HEK293 (cell line): ENCODE measurements at regions not wholly inside any gene's neighbourhood (a gene's known extent, or its start where the extent isn't known, plus 50 kb on each side); places are given as distances from the start of the nearest gene placed in this dataset.
"Not testable (repeated sequence)": the region's sequence is repeated elsewhere in the genome, so short reads cannot be mapped to it uniquely, and the experiment has no call there.

ENCODE experiments used
- EGR2 ChIP-seq: fragments of 450-650 bp; formaldehyde crosslinking; IDR thresholded peaks from 2 replicates; pipeline ENCODE4 v1.5.1; 2016; ENCODE audit warnings: low read depth, missing biosample characterization, missing genetic modification characterization
- KLF16 ChIP-seq: fragments of 450-650 bp; formaldehyde crosslinking; IDR thresholded peaks from 2 replicates; pipeline ENCODE4 v1.5.1; 2017; ENCODE audit warnings: missing biosample characterization, missing genetic modification characterization
- MYNN ChIP-seq: fragments of 450-650 bp; formaldehyde crosslinking; IDR thresholded peaks from 2 replicates; pipeline ENCODE4 v1.5.1; 2016; ENCODE audit warnings: missing biosample characterization, missing genetic modification characterization, borderline replicate concordance
- SP2 ChIP-seq: fragments of 450-650 bp; formaldehyde crosslinking; IDR thresholded peaks from 2 replicates; pipeline ENCODE4 v1.5.1; 2016; ENCODE audit warnings: missing biosample characterization, missing genetic modification characterization
- ZBTB1 ChIP-seq: fragments of 450-650 bp; formaldehyde crosslinking; IDR thresholded peaks from 2 replicates; pipeline ENCODE4 v1.5.1; 2016; ENCODE audit warnings: missing biosample characterization, missing genetic modification characterization
- ZBTB20 ChIP-seq: fragments of 450-650 bp; formaldehyde crosslinking; IDR thresholded peaks from 2 replicates; pipeline ENCODE4 v1.5.1; 2016; ENCODE audit warnings: missing biosample characterization, missing genetic modification characterization
- ZNF16 ChIP-seq: fragments of 450-650 bp; formaldehyde crosslinking; IDR thresholded peaks from 2 replicates; pipeline ENCODE4 v1.5.1; 2016; ENCODE audit warnings: low read depth, missing biosample characterization, missing genetic modification characterization
- ZNF561 ChIP-seq: fragments of 450-650 bp; IDR thresholded peaks from 2 replicates; pipeline ENCODE4 v1.5.1; 2018; ENCODE audit warnings: missing biosample characterization, missing genetic modification characterization, borderline replicate concordance
- ZNF701 ChIP-seq: fragments of 450-650 bp; formaldehyde crosslinking; IDR thresholded peaks from 2 replicates; pipeline ENCODE4 v1.5.1; 2016; ENCODE audit warnings: missing biosample characterization, missing genetic modification characterization
- TF ChIP-seq, protein P1 (sequence below): fragments of 450-650 bp; formaldehyde crosslinking; IDR thresholded peaks from 2 replicates; pipeline ENCODE4 v1.5.1; 2016; ENCODE audit warnings: missing biosample characterization, missing genetic modification characterization
- TF ChIP-seq, protein P2 (sequence below): fragments of 450-650 bp; formaldehyde crosslinking; IDR thresholded peaks from 2 replicates; pipeline ENCODE4 v1.5.1; 2016; ENCODE audit warnings: missing biosample characterization, missing genetic modification characterization

DNA sequence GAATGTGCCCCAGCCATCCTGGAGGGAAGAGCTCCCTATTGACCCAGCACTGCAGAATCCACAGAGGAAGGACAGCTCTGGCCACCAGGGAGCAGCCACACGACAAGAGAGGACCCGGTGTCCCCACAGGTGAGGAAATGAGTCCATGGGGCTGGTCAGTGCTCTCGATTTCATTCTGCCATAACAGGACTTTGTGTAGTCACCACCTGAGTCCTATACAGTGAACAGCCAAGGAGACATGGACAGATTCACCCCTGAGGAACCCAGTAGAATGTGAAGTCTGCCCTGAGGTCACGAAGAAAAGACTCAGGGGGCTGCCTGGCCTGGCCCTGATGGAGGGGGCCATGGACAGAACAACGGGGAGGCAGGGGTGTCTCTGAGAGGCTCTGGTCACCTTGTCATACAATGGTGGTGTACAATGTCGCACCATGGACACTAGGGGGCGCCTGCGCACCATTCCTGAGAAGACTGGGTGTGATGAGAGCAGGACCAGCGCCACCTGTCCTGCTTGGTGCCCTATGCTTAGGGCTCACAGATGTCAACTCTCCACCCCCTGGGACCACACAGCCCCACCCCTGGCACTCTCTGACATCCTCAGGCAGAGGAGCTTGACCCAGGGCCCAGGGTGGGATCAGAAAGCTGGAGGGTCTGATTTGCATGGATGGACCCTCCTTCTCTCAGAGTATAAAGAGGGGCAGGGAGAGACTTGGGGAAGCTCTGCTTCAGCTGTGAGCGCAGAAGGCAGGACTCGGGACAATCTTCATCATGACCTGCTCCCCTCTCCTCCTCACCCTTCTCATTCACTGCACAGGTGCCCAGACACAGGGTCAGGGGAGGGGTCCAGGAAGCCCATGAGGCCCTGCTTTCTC, 77.4 kb downstream of the VPREB1 start:
- TF ChIP-seq, protein P1, sequence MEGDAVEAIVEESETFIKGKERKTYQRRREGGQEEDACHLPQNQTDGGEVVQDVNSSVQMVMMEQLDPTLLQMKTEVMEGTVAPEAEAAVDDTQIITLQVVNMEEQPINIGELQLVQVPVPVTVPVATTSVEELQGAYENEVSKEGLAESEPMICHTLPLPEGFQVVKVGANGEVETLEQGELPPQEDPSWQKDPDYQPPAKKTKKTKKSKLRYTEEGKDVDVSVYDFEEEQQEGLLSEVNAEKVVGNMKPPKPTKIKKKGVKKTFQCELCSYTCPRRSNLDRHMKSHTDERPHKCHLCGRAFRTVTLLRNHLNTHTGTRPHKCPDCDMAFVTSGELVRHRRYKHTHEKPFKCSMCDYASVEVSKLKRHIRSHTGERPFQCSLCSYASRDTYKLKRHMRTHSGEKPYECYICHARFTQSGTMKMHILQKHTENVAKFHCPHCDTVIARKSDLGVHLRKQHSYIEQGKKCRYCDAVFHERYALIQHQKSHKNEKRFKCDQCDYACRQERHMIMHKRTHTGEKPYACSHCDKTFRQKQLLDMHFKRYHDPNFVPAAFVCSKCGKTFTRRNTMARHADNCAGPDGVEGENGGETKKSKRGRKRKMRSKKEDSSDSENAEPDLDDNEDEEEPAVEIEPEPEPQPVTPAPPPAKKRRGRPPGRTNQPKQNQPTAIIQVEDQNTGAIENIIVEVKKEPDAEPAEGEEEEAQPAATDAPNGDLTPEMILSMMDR (tag by site-specific recombination), result peak; percentile 81
- TF ChIP-seq EGR2 (tag by site-specific recombination); KLF16; MYNN; SP2; ZNF561 (tag by site-specific recombination); ZNF701; ZBTB1 (tag by site-specific recombination); ZBTB20 (tag by site-specific recombination); ZNF16 (tag by site-specific recombination): not testable (repeated sequence)
- TF ChIP-seq, protein P2, sequence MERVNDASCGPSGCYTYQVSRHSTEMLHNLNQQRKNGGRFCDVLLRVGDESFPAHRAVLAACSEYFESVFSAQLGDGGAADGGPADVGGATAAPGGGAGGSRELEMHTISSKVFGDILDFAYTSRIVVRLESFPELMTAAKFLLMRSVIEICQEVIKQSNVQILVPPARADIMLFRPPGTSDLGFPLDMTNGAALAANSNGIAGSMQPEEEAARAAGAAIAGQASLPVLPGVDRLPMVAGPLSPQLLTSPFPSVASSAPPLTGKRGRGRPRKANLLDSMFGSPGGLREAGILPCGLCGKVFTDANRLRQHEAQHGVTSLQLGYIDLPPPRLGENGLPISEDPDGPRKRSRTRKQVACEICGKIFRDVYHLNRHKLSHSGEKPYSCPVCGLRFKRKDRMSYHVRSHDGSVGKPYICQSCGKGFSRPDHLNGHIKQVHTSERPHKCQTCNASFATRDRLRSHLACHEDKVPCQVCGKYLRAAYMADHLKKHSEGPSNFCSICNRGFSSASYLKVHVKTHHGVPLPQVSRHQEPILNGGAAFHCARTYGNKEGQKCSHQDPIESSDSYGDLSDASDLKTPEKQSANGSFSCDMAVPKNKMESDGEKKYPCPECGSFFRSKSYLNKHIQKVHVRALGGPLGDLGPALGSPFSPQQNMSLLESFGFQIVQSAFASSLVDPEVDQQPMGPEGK, result not testable (repeated sequence)
